ENCODE measurements at regions not wholly inside any gene's neighbourhood (a gene's known extent, or its start where the extent isn't known, plus 50 kb on each side); places are given as distances from the start of the nearest gene placed in this dataset.

GRCh38 chr1:96968541-96968940 is 247.0 kb downstream of the PTBP2 start:
- TF ChIP-seq CTCF (IDR thresholded peaks at IDR 0.05; ENCODE audit: control insufficient read depth, insufficient read depth, low read depth, low read length, missing control alignments): no peak
- no peak overlapping the region for H3K4me3 ChIP-seq (ENCODE audit: control insufficient read depth, low read depth, low read length)
- no peak for DNase-seq (ENCODE audit: low read depth)

GRCh38 chr1:96968983-96969382 is 247.4 kb downstream of the PTBP2 start:
- no peak for TF ChIP-seq CTCF (IDR thresholded peaks at IDR 0.05; ENCODE audit: control insufficient read depth, insufficient read depth, low read depth, low read length, missing control alignments)

GRCh38 chr1:96969656-96970163 is 248.1 kb downstream of the PTBP2 start:
- DNase-seq (ENCODE audit: low read depth): no peak
- H3K4me3 ChIP-seq (ENCODE audit: control insufficient read depth, low read depth, low read length): no peak overlapping the region
- no peak for TF ChIP-seq CTCF (IDR thresholded peaks at IDR 0.05; ENCODE audit: control insufficient read depth, insufficient read depth, low read depth, low read length, missing control alignments)

More at GRCh38 chr1:96968983-96969382, 247.4 kb downstream of the PTBP2 start:
- no peak overlapping the region for H3K4me3 ChIP-seq (ENCODE audit: control insufficient read depth, low read depth, low read length)
- no peak for DNase-seq (ENCODE audit: low read depth)

GRCh38 chr1:96971439-96971838 is 249.9 kb downstream of the PTBP2 start:
- no peak for DNase-seq (ENCODE audit: low read depth)
- TF ChIP-seq CTCF (IDR thresholded peaks at IDR 0.05; ENCODE audit: control insufficient read depth, insufficient read depth, low read depth, low read length, missing control alignments): no peak
- H3K4me3 ChIP-seq (ENCODE audit: control insufficient read depth, low read depth, low read length): no peak overlapping the region

- DNase-seq (ENCODE audit: low read depth): no peak
- H3K4me3 ChIP-seq (ENCODE audit: control insufficient read depth, low read depth, low read length): no peak overlapping the region
- TF ChIP-seq CTCF (IDR thresholded peaks at IDR 0.05; ENCODE audit: control insufficient read depth, insufficient read depth, low read depth, low read length, missing control alignments): no peak
Observed at GRCh38 chr1:96971849-96972602, 250.4 kb downstream of the PTBP2 start.

- no peak overlapping the region for H3K4me3 ChIP-seq (ENCODE audit: control insufficient read depth, low read depth, low read length)
- TF ChIP-seq CTCF (IDR thresholded peaks at IDR 0.05; ENCODE audit: control insufficient read depth, insufficient read depth, low read depth, low read length, missing control alignments): no peak
- no peak for DNase-seq (ENCODE audit: low read depth)
Observed at GRCh38 chr1:96973605-96974004, 252.0 kb downstream of the PTBP2 start.

Measured in AG09309 (cell line).